ENCODE measurements at regions not wholly inside any gene's neighbourhood (a gene's known extent, or its start where the extent isn't known, plus 50 kb on each side); places are given as distances from the start of the nearest gene placed in this dataset.
A peak's percentile ranks its signal among the peaks of the same experiment; 100 is the strongest.

- Histone ChIP-seq H3K27ac (ENCODE audit: low read length) (no peak overlapping the region), H3K36me3 (ENCODE audit: control insufficient read depth, insufficient read depth, low read length) (peaks cover 18% of the 10 kb centered on the region), H3K4me1 (ENCODE audit: control insufficient read depth, insufficient read depth, low read length) (peaks cover 36% of the 10 kb centered on the region), H3K27me3 (ENCODE audit: control insufficient read depth, insufficient read depth, low read length) (no peaks in the 10 kb centered on the region), H3K9me3 (replicated peaks; ENCODE audit: control insufficient read depth, low read depth, low read length) (no peaks in the 10 kb centered on the region), H3K4me3 (ENCODE audit: low read length) (no peak overlapping the region)
- WGBS (ENCODE audit: insufficient coverage) = 83% methylated on average over 1 of the region's 2 CpGs
- no peak for DNase-seq
Measured at GRCh38 chr9:35540315-35540714, 50.4 kb downstream of the RUSC2 start.

- WGBS (ENCODE audit: insufficient coverage) = 78% methylated on average over 6 of the region's 6 CpGs
- no peak for DNase-seq
- Histone ChIP-seq H3K27me3 (ENCODE audit: control insufficient read depth, insufficient read depth, low read length) (no peaks in the 10 kb centered on the region), H3K36me3 (ENCODE audit: control insufficient read depth, insufficient read depth, low read length) (peaks cover 49% of the 10 kb centered on the region), H3K9me3 (replicated peaks; ENCODE audit: control insufficient read depth, low read depth, low read length) (no peaks in the 10 kb centered on the region), H3K27ac (ENCODE audit: low read length) (no peak overlapping the region), H3K4me1 (ENCODE audit: control insufficient read depth, insufficient read depth, low read length) (peaks cover 5% of the 10 kb centered on the region), H3K4me3 (ENCODE audit: low read length) (no peak overlapping the region)
Measured at GRCh38 chr9:35546853-35547252, 56.9 kb downstream of the RUSC2 start.

GRCh38 chr9:35547889-35548418 is 57.1 kb upstream of the TESK1 start:
- Histone ChIP-seq H3K4me3 (ENCODE audit: low read length) (no peak overlapping the region), H3K4me1 (ENCODE audit: control insufficient read depth, insufficient read depth, low read length) (peaks cover 14% of the 10 kb centered on the region), H3K27ac (ENCODE audit: low read length) (no peak overlapping the region), H3K27me3 (ENCODE audit: control insufficient read depth, insufficient read depth, low read length) (no peaks in the 10 kb centered on the region), H3K9me3 (replicated peaks; ENCODE audit: control insufficient read depth, low read depth, low read length) (no peaks in the 10 kb centered on the region), H3K36me3 (ENCODE audit: control insufficient read depth, insufficient read depth, low read length) (peaks cover 47% of the 10 kb centered on the region)
- 98% methylated on average over 11 of the region's 16 CpGs for WGBS (ENCODE audit: insufficient coverage)
- no peak for DNase-seq

GRCh38 chr9:35548571-35548970 is 56.5 kb upstream of the TESK1 start:
- H3K27me3 ChIP-seq (ENCODE audit: control insufficient read depth, insufficient read depth, low read length) = no peaks in the 10 kb centered on the region
- no peak for DNase-seq
- peaks cover 47% of the 10 kb centered on the region for H3K36me3 ChIP-seq (ENCODE audit: control insufficient read depth, insufficient read depth, low read length)
- H3K9me3 ChIP-seq (replicated peaks; ENCODE audit: control insufficient read depth, low read depth, low read length) = no peaks in the 10 kb centered on the region
- H3K4me1 ChIP-seq (ENCODE audit: control insufficient read depth, insufficient read depth, low read length) = peaks cover 20% of the 10 kb centered on the region
- WGBS (ENCODE audit: insufficient coverage) = 71% methylated on average over 1 of the region's 1 CpG
- H3K4me3 ChIP-seq (ENCODE audit: low read length) = no peak overlapping the region
- H3K27ac ChIP-seq (ENCODE audit: low read length) = no peak overlapping the region

- DNase-seq = no peak
- Histone ChIP-seq H3K27me3 (ENCODE audit: control insufficient read depth, insufficient read depth, low read length) (no peaks in the 10 kb centered on the region), H3K9me3 (replicated peaks; ENCODE audit: control insufficient read depth, low read depth, low read length) (no peaks in the 10 kb centered on the region), H3K4me1 (ENCODE audit: control insufficient read depth, insufficient read depth, low read length) (peaks cover 24% of the 10 kb centered on the region), H3K36me3 (ENCODE audit: control insufficient read depth, insufficient read depth, low read length) (peaks cover 50% of the 10 kb centered on the region), H3K4me3 (ENCODE audit: low read length) (no peak overlapping the region), H3K27ac (ENCODE audit: low read length) (no peak overlapping the region)
- 79% methylated on average over 3 of the region's 4 CpGs for WGBS (ENCODE audit: insufficient coverage)
Measured at GRCh38 chr9:35549441-35549840, 55.6 kb upstream of the TESK1 start.

GRCh38 chr9:35552376-35552775 is 52.7 kb upstream of the TESK1 start:
- peaks cover 24% of the 10 kb centered on the region for H3K4me1 ChIP-seq (ENCODE audit: control insufficient read depth, insufficient read depth, low read length)
- H3K36me3 ChIP-seq (ENCODE audit: control insufficient read depth, insufficient read depth, low read length) = peaks cover 61% of the 10 kb centered on the region
- no peak overlapping the region for H3K4me3 ChIP-seq (ENCODE audit: low read length)
- peak overlapping the region; percentile 75 for H3K27ac ChIP-seq (ENCODE audit: low read length)
- H3K9me3 ChIP-seq (replicated peaks; ENCODE audit: control insufficient read depth, low read depth, low read length) = no peaks in the 10 kb centered on the region
- no peak for DNase-seq
- WGBS (ENCODE audit: insufficient coverage) = 40% methylated on average over 1 of the region's 4 CpGs
- no peaks in the 10 kb centered on the region for H3K27me3 ChIP-seq (ENCODE audit: control insufficient read depth, insufficient read depth, low read length)

- no peak overlapping the region for H3K4me3 ChIP-seq (ENCODE audit: low read length)
- peaks cover 23% of the 10 kb centered on the region for H3K4me1 ChIP-seq (ENCODE audit: control insufficient read depth, insufficient read depth, low read length)
- H3K27ac ChIP-seq (ENCODE audit: low read length) = peak overlapping the region; percentile 75
- no peaks in the 10 kb centered on the region for H3K9me3 ChIP-seq (replicated peaks; ENCODE audit: control insufficient read depth, low read depth, low read length)
- DNase-seq = no peak
- peaks cover 61% of the 10 kb centered on the region for H3K36me3 ChIP-seq (ENCODE audit: control insufficient read depth, insufficient read depth, low read length)
- H3K27me3 ChIP-seq (ENCODE audit: control insufficient read depth, insufficient read depth, low read length) = no peaks in the 10 kb centered on the region
- 36% methylated on average over 3 of the region's 3 CpGs for WGBS (ENCODE audit: insufficient coverage)
Measured at GRCh38 chr9:35552837-35553236, 52.2 kb upstream of the TESK1 start.

GRCh38 chr9:35553670-35554543 is 51.2 kb upstream of the TESK1 start:
- no peaks in the 10 kb centered on the region for H3K9me3 ChIP-seq (replicated peaks; ENCODE audit: control insufficient read depth, low read depth, low read length)
- H3K4me1 ChIP-seq (ENCODE audit: control insufficient read depth, insufficient read depth, low read length) = peaks cover 19% of the 10 kb centered on the region
- DNase-seq = peak; percentile 86
- 27% methylated on average over 9 of the region's 12 CpGs for WGBS (ENCODE audit: insufficient coverage)
- H3K27me3 ChIP-seq (ENCODE audit: control insufficient read depth, insufficient read depth, low read length) = no peaks in the 10 kb centered on the region
- peaks cover 61% of the 10 kb centered on the region for H3K36me3 ChIP-seq (ENCODE audit: control insufficient read depth, insufficient read depth, low read length)
- peak overlapping the region; percentile 75 for H3K27ac ChIP-seq (ENCODE audit: low read length)
- H3K4me3 ChIP-seq (ENCODE audit: low read length) = no peak overlapping the region

- Histone ChIP-seq H3K27ac (ENCODE audit: low read length) (no peak overlapping the region), H3K4me1 (ENCODE audit: control insufficient read depth, insufficient read depth, low read length) (peaks cover 26% of the 10 kb centered on the region)
- 84% methylated on average over 13 of the region's 13 CpGs for WGBS (ENCODE audit: insufficient coverage)
Measured at GRCh38 chr9:35555246-35555701, 49.8 kb upstream of the TESK1 start.

More at GRCh38 chr9:35555246-35555701, 49.8 kb upstream of the TESK1 start:
- H3K9me3 ChIP-seq (replicated peaks; ENCODE audit: control insufficient read depth, low read depth, low read length) = no peaks in the 10 kb centered on the region
- H3K27me3 ChIP-seq (ENCODE audit: control insufficient read depth, insufficient read depth, low read length) = no peaks in the 10 kb centered on the region
- H3K36me3 ChIP-seq (ENCODE audit: control insufficient read depth, insufficient read depth, low read length) = peaks cover 65% of the 10 kb centered on the region
- DNase-seq = no peak
- no peak overlapping the region for H3K4me3 ChIP-seq (ENCODE audit: low read length)

All from muscle of leg (tissue), 3 donors.